Renal cortical epithelial cell (primary cell): ENCODE measurements at regions not wholly inside any gene's neighbourhood (a gene's known extent, or its start where the extent isn't known, plus 50 kb on each side); places are given as distances from the start of the nearest gene placed in this dataset.

ENCODE experiments used
- DNase-seq: peaks from one replicate; pipeline ENCODE4 v3.0.0-alpha.2; 2011; ENCODE audit warnings: low read depth

- no peak for DNase-seq
Observed at GRCh38 chr1:163406772-163407171, 85.0 kb downstream of the NUF2 start.

GRCh38 chr1:163408262-163408661 is 86.5 kb downstream of the NUF2 start:
- no peak for DNase-seq

GRCh38 chr1:163410073-163410999 is 88.6 kb downstream of the NUF2 start:
- DNase-seq = peak; percentile 63

GRCh38 chr1:163412221-163412620 is 90.5 kb downstream of the NUF2 start:
- DNase-seq = no peak

- no peak for DNase-seq
Observed at GRCh38 chr1:163414778-163415177, 93.0 kb downstream of the NUF2 start.

GRCh38 chr1:163421701-163422100 is 99.9 kb downstream of the NUF2 start:
- DNase-seq = no peak

- no peak for DNase-seq
Observed at GRCh38 chr1:163422738-163423404, 101.1 kb downstream of the NUF2 start.

GRCh38 chr1:163426505-163427251 is 104.9 kb downstream of the NUF2 start:
- DNase-seq = no peak

- no peak for DNase-seq
Observed at GRCh38 chr1:163427279-163427678, 105.5 kb downstream of the NUF2 start.

- no peak for DNase-seq
Observed at GRCh38 chr1:163436140-163436812, 114.5 kb downstream of the NUF2 start.

GRCh38 chr1:163439471-163439870 is 117.7 kb downstream of the NUF2 start:
- DNase-seq = no peak

- DNase-seq = no peak
Observed at GRCh38 chr1:163440090-163440489, 118.3 kb downstream of the NUF2 start.

- DNase-seq = no peak
Observed at GRCh38 chr1:163442231-163442879, 120.6 kb downstream of the NUF2 start.

- DNase-seq = no peak
Observed at GRCh38 chr1:163442895-163443294, 121.1 kb downstream of the NUF2 start.

GRCh38 chr1:163443863-163444262 is 122.1 kb downstream of the NUF2 start:
- DNase-seq = no peak

GRCh38 chr1:163444665-163445064 is 122.9 kb downstream of the NUF2 start:
- peak; percentile 16 for DNase-seq

GRCh38 chr1:163450986-163451385 is 129.2 kb downstream of the NUF2 start:
- DNase-seq = peak; percentile 94

- no peak for DNase-seq
Observed at GRCh38 chr1:163459539-163459938, 137.8 kb downstream of the NUF2 start.

- no peak for DNase-seq
Observed at GRCh38 chr1:163467289-163467688, 145.5 kb downstream of the NUF2 start.

- DNase-seq = peak; percentile 70
Observed at GRCh38 chr1:163471779-163472650, 150.3 kb downstream of the NUF2 start.
